Mesenteric fat pad (tissue), 1 donor: ENCODE measurements at regions not wholly inside any gene's neighbourhood (a gene's known extent, or its start where the extent isn't known, plus 50 kb on each side); places are given as distances from the start of the nearest gene placed in this dataset.

ENCODE experiments used
- DNase-seq: peaks from one replicate; pipeline ENCODE4 v3.0.0-alpha.2; 2020; ENCODE audit warnings: low spot score
- donor health status: DM: yes; HTN: yes; CAD: no.

GRCh38 chr10:44849936-44850335, 61.2 kb upstream of the TMEM72 start:
- no peak for DNase-seq

GRCh38 chr10:44850356-44850934, 60.7 kb upstream of the TMEM72 start:
- DNase-seq: no peak

- DNase-seq: no peak
These were observed 59.7 kb upstream of the TMEM72 start for GRCh38 chr10:44851413-44851812.

- no peak for DNase-seq
These were observed 59.3 kb upstream of the TMEM72 start for GRCh38 chr10:44851881-44852280.

- DNase-seq: no peak
These were observed 57.9 kb upstream of the TMEM72 start for GRCh38 chr10:44853148-44853734.

GRCh38 chr10:44853796-44854195, 57.3 kb upstream of the TMEM72 start:
- DNase-seq: no peak

- no peak for DNase-seq
These were observed 56.3 kb upstream of the TMEM72 start for GRCh38 chr10:44854693-44855350.

- no peak for DNase-seq
These were observed 54.4 kb upstream of the TMEM72 start for GRCh38 chr10:44856696-44857095.

- DNase-seq: no peak
These were observed 53.6 kb upstream of the TMEM72 start for GRCh38 chr10:44857363-44858016.

GRCh38 chr10:44858017-44858371, 53.1 kb upstream of the TMEM72 start:
- no peak for DNase-seq

GRCh38 chr10:44858988-44859387, 52.1 kb upstream of the TMEM72 start:
- DNase-seq: no peak

- DNase-seq: no peak
These were observed 51.4 kb upstream of the TMEM72 start for GRCh38 chr10:44859546-44860285.

GRCh38 chr10:44860811-44861736, 50.1 kb upstream of the TMEM72 start:
- no peak for DNase-seq
